ENCODE measurements at regions not wholly inside any gene's neighbourhood (a gene's known extent, or its start where the extent isn't known, plus 50 kb on each side); places are given as distances from the start of the nearest gene placed in this dataset.

- H3K9me2 ChIP-seq (ENCODE audit: insufficient read depth, low read length), result no peaks in the 10 kb centered on the region
- no peaks in the 10 kb centered on the region for H3K36me3 ChIP-seq (ENCODE audit: insufficient read depth, low read length)
- H3K4me1 ChIP-seq (ENCODE audit: insufficient read depth, low read length, poor library complexity, severe bottlenecking), result no peaks in the 10 kb centered on the region
- no peak overlapping the region for H2AFZ ChIP-seq (ENCODE audit: low read length)
- H3K4me2 ChIP-seq (ENCODE audit: low read length), result no peak overlapping the region
- TF ChIP-seq EZH2phosphoT487 (IDR thresholded peaks at IDR 0.05; ENCODE audit: borderline replicate concordance, low read depth, low read length) (no peak), CTCF (conservative IDR thresholded peaks at IDR 0.05; ENCODE audit: low read length) (peak; percentile 64)
- intact Hi-C loops (cut with micrococcal nuclease; ENCODE audit: unreplicated experiment), result no loop called here
- DNase-seq (ENCODE audit: low spot score), result no peak
- POLR2A ChIA-PET, result no interaction called here
- no peaks in the 10 kb centered on the region for H3K9me3 ChIP-seq (ENCODE audit: low read length)
- BruUV-seq (replicated peaks), result no TSS peak
- H3K27ac ChIP-seq (ENCODE audit: low read depth, low read length, poor library complexity, severe bottlenecking), result no peak overlapping the region
- H4K20me1 ChIP-seq (ENCODE audit: insufficient read depth, low read length), result no peaks in the 10 kb centered on the region
- CTCF ChIA-PET (ENCODE audit: unreplicated experiment), result no interaction called here
- no peaks in the 10 kb centered on the region for H3K79me2 ChIP-seq (ENCODE audit: insufficient read depth, low read depth, low read length)
- H3K4me3 ChIP-seq (ENCODE audit: low read depth, low read length, poor library complexity, severe bottlenecking), result no peak overlapping the region
Observed at GRCh38 chr2:116952254-116952653, 862.2 kb upstream of the DDX18 start.

- BruUV-seq (replicated peaks), result no TSS peak
- no peaks in the 10 kb centered on the region for H3K9me3 ChIP-seq (ENCODE audit: low read length)
- DNase-seq (ENCODE audit: low spot score), result no peak
- H3K4me2 ChIP-seq (ENCODE audit: low read length), result no peak overlapping the region
- TF ChIP-seq CTCF (conservative IDR thresholded peaks at IDR 0.05; ENCODE audit: low read length), result no peak
- TF ChIP-seq EZH2phosphoT487 (IDR thresholded peaks at IDR 0.05; ENCODE audit: borderline replicate concordance, low read depth, low read length), result no peak
- no peaks in the 10 kb centered on the region for H3K4me1 ChIP-seq (ENCODE audit: insufficient read depth, low read length, poor library complexity, severe bottlenecking)
- H3K79me2 ChIP-seq (ENCODE audit: insufficient read depth, low read depth, low read length), result no peaks in the 10 kb centered on the region
- H3K36me3 ChIP-seq (ENCODE audit: insufficient read depth, low read length), result no peaks in the 10 kb centered on the region
- no peak overlapping the region for H2AFZ ChIP-seq (ENCODE audit: low read length)
- no peaks in the 10 kb centered on the region for H3K9me2 ChIP-seq (ENCODE audit: insufficient read depth, low read length)
- H3K4me3 ChIP-seq (ENCODE audit: low read depth, low read length, poor library complexity, severe bottlenecking), result no peak overlapping the region
- ChIA-PET POLR2A (no interaction called here), CTCF (ENCODE audit: unreplicated experiment) (no interaction called here)
- no peaks in the 10 kb centered on the region for H4K20me1 ChIP-seq (ENCODE audit: insufficient read depth, low read length)
- H3K27ac ChIP-seq (ENCODE audit: low read depth, low read length, poor library complexity, severe bottlenecking), result no peak overlapping the region
- intact Hi-C loops (cut with micrococcal nuclease; ENCODE audit: unreplicated experiment), result no loop called here
Observed at GRCh38 chr2:116955646-116956045, 858.8 kb upstream of the DDX18 start.

- Histone ChIP-seq H4K20me1 (ENCODE audit: insufficient read depth, low read length) (no peaks in the 10 kb centered on the region), H2AFZ (ENCODE audit: low read length) (no peak overlapping the region), H3K79me2 (ENCODE audit: insufficient read depth, low read depth, low read length) (no peaks in the 10 kb centered on the region), H3K9me3 (ENCODE audit: low read length) (no peaks in the 10 kb centered on the region), H3K9me2 (ENCODE audit: insufficient read depth, low read length) (no peaks in the 10 kb centered on the region), H3K4me2 (ENCODE audit: low read length) (no peak overlapping the region), H3K27ac (ENCODE audit: low read depth, low read length, poor library complexity, severe bottlenecking) (no peak overlapping the region), H3K4me3 (ENCODE audit: low read depth, low read length, poor library complexity, severe bottlenecking) (no peak overlapping the region), H3K4me1 (ENCODE audit: insufficient read depth, low read length, poor library complexity, severe bottlenecking) (no peaks in the 10 kb centered on the region), H3K36me3 (ENCODE audit: insufficient read depth, low read length) (no peaks in the 10 kb centered on the region)
- ChIA-PET CTCF (ENCODE audit: unreplicated experiment) (no interaction called here), POLR2A (no interaction called here)
- TF ChIP-seq EZH2phosphoT487 (IDR thresholded peaks at IDR 0.05; ENCODE audit: borderline replicate concordance, low read depth, low read length) (no peak), CTCF (conservative IDR thresholded peaks at IDR 0.05; ENCODE audit: low read length) (no peak)
- no peak for DNase-seq (ENCODE audit: low spot score)
- intact Hi-C loops (cut with micrococcal nuclease; ENCODE audit: unreplicated experiment), result no loop called here
- BruUV-seq (replicated peaks), result no TSS peak
Observed at GRCh38 chr2:116975608-116976007, 838.9 kb upstream of the DDX18 start.
